ENCODE measurements at regions not wholly inside any gene's neighbourhood (a gene's known extent, or its start where the extent isn't known, plus 50 kb on each side); places are given as distances from the start of the nearest gene placed in this dataset.
A peak's percentile ranks its signal among the peaks of the same experiment; 100 is the strongest.
"Not testable (repeated sequence)": the region's sequence is repeated elsewhere in the genome, so short reads cannot be mapped to it uniquely, and the experiment has no call there.

DNA sequence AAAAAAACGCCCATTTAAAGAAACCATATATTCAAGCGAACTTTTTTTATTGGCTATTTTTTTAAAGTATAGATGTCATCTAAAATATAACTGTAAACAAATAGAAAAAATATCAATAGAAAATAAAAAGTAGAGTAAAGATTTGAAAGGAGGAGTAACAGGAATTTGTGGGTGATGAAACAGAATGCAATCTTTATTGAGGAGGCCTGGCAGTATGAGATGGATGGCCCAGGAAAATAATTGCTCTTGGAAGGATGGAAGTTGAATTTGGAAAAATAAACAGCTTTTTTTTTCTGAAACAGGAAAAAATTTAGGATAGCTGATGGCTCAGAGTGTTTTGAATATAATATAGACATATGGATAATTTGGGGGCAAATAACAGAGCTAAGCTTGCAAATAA lies 219.0 kb downstream of the CASP12 start:
- Histone ChIP-seq H3K4me2 (ENCODE audit: extremely low read depth, insufficient read depth, low read length) (no peak overlapping the region), H2AFZ (ENCODE audit: low read length) (no peak overlapping the region), H3K9ac (ENCODE audit: insufficient read depth, low read length) (no peak overlapping the region), H3K4me3 (replicated peaks in 1 of 4; ENCODE audit: control extremely low read depth in 1 of 4, insufficient read depth in 1 of 4, low read depth in 3 of 4, low read length in 4 of 4) (no peak overlapping the region), H3K4me1 (ENCODE audit: control insufficient read depth, extremely low read depth, insufficient read depth, low read length) (no peaks in the 10 kb centered on the region), H3K27me3 (ENCODE audit: control insufficient read depth, insufficient read depth, low read length) (no peaks in the 10 kb centered on the region), H4K20me1 (ENCODE audit: control insufficient read depth, extremely low read depth, insufficient read depth, low read length) (no peaks in the 10 kb centered on the region), H3K79me2 (ENCODE audit: control insufficient read depth, insufficient read depth, low read length) (no peaks in the 10 kb centered on the region), H3K27ac (ENCODE audit: insufficient read depth, low read length) (no peak overlapping the region), H3K36me3 (ENCODE audit: control insufficient read depth, insufficient read depth, low read length) (no peaks in the 10 kb centered on the region), H3K9me3 (ENCODE audit: control insufficient read depth, insufficient read depth, low read depth, low read length) (no peaks in the 10 kb centered on the region)
- peak in 1 of 2 donors; percentile 44 for DNase-seq (ENCODE audit: low read depth in 2 of 2)
- TF ChIP-seq EZH2 (IDR thresholded peaks at IDR 0.05; ENCODE audit: low read length, missing control alignments): no peak
- TF ChIP-seq, protein P1, sequence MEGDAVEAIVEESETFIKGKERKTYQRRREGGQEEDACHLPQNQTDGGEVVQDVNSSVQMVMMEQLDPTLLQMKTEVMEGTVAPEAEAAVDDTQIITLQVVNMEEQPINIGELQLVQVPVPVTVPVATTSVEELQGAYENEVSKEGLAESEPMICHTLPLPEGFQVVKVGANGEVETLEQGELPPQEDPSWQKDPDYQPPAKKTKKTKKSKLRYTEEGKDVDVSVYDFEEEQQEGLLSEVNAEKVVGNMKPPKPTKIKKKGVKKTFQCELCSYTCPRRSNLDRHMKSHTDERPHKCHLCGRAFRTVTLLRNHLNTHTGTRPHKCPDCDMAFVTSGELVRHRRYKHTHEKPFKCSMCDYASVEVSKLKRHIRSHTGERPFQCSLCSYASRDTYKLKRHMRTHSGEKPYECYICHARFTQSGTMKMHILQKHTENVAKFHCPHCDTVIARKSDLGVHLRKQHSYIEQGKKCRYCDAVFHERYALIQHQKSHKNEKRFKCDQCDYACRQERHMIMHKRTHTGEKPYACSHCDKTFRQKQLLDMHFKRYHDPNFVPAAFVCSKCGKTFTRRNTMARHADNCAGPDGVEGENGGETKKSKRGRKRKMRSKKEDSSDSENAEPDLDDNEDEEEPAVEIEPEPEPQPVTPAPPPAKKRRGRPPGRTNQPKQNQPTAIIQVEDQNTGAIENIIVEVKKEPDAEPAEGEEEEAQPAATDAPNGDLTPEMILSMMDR (conservative IDR thresholded peaks at IDR 0.05 in 1 of 2, IDR thresholded peaks at IDR 0.05 in 1 of 2; ENCODE audit: low read depth in 1 of 2, low read length in 2 of 2): no peak

DNA sequence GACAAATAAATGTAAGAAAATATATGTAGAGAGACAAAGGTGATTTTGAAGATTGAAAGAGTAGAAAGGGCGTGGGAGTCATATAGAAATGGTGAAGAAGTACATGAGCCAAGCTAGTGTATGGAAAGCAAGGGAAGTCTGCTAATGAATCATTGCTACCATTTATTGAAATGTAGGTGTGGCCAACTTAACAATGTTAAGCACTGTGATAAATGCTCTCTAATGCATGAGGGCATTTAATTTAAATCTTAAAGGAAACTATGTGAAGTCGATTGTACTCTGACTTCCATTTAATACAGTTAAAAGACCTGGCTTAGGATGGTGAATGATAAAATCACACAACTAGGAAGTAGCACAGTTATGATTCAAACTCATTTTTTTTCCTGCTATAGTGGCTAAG lies 219.9 kb downstream of the CASP12 start:
- Histone ChIP-seq H3K9me3 (ENCODE audit: control insufficient read depth, insufficient read depth, low read depth, low read length) (no peaks in the 10 kb centered on the region), H3K27ac (ENCODE audit: insufficient read depth, low read length) (no peak overlapping the region), H3K4me3 (replicated peaks in 1 of 4; ENCODE audit: control extremely low read depth in 1 of 4, insufficient read depth in 1 of 4, low read depth in 3 of 4, low read length in 4 of 4) (no peak overlapping the region), H3K27me3 (ENCODE audit: control insufficient read depth, insufficient read depth, low read length) (no peaks in the 10 kb centered on the region), H3K4me2 (ENCODE audit: extremely low read depth, insufficient read depth, low read length) (no peak overlapping the region), H3K36me3 (ENCODE audit: control insufficient read depth, insufficient read depth, low read length) (no peaks in the 10 kb centered on the region), H4K20me1 (ENCODE audit: control insufficient read depth, extremely low read depth, insufficient read depth, low read length) (no peaks in the 10 kb centered on the region), H3K4me1 (ENCODE audit: control insufficient read depth, extremely low read depth, insufficient read depth, low read length) (no peaks in the 10 kb centered on the region), H2AFZ (ENCODE audit: low read length) (no peak overlapping the region), H3K79me2 (ENCODE audit: control insufficient read depth, insufficient read depth, low read length) (no peaks in the 10 kb centered on the region), H3K9ac (ENCODE audit: insufficient read depth, low read length) (no peak overlapping the region)
- TF ChIP-seq, protein P1 (conservative IDR thresholded peaks at IDR 0.05 in 1 of 2, IDR thresholded peaks at IDR 0.05 in 1 of 2; ENCODE audit: low read depth in 1 of 2, low read length in 2 of 2): no peak
- no peak for TF ChIP-seq EZH2 (IDR thresholded peaks at IDR 0.05; ENCODE audit: low read length, missing control alignments)
- no peak for DNase-seq (ENCODE audit: low read depth in 2 of 2)

DNA sequence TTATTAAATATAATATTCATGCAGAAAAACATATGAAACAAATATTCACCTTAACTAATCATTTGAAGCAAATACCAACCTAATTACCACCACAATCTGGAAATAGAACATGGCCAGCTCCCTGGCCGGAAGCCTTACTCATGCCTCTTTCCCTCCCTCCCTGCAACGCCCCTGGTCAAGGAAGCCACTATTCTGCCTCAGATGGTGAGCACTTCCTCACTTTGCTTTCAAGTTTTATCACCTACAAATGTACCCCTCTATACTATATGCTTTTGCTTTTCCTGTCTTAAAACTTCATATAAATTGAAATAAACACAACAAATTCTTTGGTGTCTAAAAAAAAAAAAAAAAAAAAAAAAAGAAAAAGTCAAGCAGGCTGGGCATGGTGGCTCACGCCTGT lies 221.2 kb downstream of the CASP12 start:
- not testable (repeated sequence) for H3K9me3 ChIP-seq (ENCODE audit: control insufficient read depth, insufficient read depth, low read depth, low read length); H3K4me1 ChIP-seq (ENCODE audit: control insufficient read depth, extremely low read depth, insufficient read depth, low read length); DNase-seq (ENCODE audit: low read depth in 2 of 2); H3K4me3 ChIP-seq (replicated peaks in 1 of 4; ENCODE audit: control extremely low read depth in 1 of 4, insufficient read depth in 1 of 4, low read depth in 3 of 4, low read length in 4 of 4); H3K79me2 ChIP-seq (ENCODE audit: control insufficient read depth, insufficient read depth, low read length); H3K27ac ChIP-seq (ENCODE audit: insufficient read depth, low read length); H3K4me2 ChIP-seq (ENCODE audit: extremely low read depth, insufficient read depth, low read length); H2AFZ ChIP-seq (ENCODE audit: low read length); H3K9ac ChIP-seq (ENCODE audit: insufficient read depth, low read length); H4K20me1 ChIP-seq (ENCODE audit: control insufficient read depth, extremely low read depth, insufficient read depth, low read length); H3K27me3 ChIP-seq (ENCODE audit: control insufficient read depth, insufficient read depth, low read length); H3K36me3 ChIP-seq (ENCODE audit: control insufficient read depth, insufficient read depth, low read length)

DNA sequence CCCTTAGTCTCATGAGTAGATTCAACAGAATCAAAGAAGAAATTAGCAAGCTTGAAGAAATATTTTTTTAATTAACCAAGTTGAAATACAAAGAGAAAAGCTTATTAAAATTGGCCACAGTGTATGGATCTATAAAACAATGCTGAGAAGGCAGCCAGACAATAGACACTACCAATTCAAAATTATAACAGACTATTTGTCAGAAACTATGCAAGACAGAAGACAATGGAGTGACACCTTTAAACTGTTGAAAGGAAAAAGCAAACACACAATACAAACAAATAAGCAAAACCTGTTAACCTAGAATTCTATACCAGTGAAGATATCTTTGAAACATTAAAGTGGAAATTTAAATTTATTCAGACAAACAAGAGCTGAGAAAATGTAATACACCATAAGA lies 225.4 kb downstream of the CASP12 start:
- no peak overlapping the region for H3K9ac ChIP-seq (ENCODE audit: insufficient read depth, low read length)
- TF ChIP-seq EZH2 (IDR thresholded peaks at IDR 0.05; ENCODE audit: low read length, missing control alignments): no peak
- TF ChIP-seq, protein P1 (conservative IDR thresholded peaks at IDR 0.05 in 1 of 2, IDR thresholded peaks at IDR 0.05 in 1 of 2; ENCODE audit: low read depth in 1 of 2, low read length in 2 of 2): no peak
- H2AFZ ChIP-seq (ENCODE audit: low read length): no peak overlapping the region
- H3K36me3 ChIP-seq (ENCODE audit: control insufficient read depth, insufficient read depth, low read length): no peaks in the 10 kb centered on the region
- no peak overlapping the region for H3K4me2 ChIP-seq (ENCODE audit: extremely low read depth, insufficient read depth, low read length)
- H3K4me1 ChIP-seq (ENCODE audit: control insufficient read depth, extremely low read depth, insufficient read depth, low read length): no peaks in the 10 kb centered on the region
- H3K79me2 ChIP-seq (ENCODE audit: control insufficient read depth, insufficient read depth, low read length): no peaks in the 10 kb centered on the region
- H4K20me1 ChIP-seq (ENCODE audit: control insufficient read depth, extremely low read depth, insufficient read depth, low read length): no peaks in the 10 kb centered on the region
- no peaks in the 10 kb centered on the region for H3K9me3 ChIP-seq (ENCODE audit: control insufficient read depth, insufficient read depth, low read depth, low read length)
- DNase-seq (ENCODE audit: low read depth in 2 of 2): no peak
- no peaks in the 10 kb centered on the region for H3K27me3 ChIP-seq (ENCODE audit: control insufficient read depth, insufficient read depth, low read length)
- H3K27ac ChIP-seq (ENCODE audit: insufficient read depth, low read length): no peak overlapping the region
- no peak overlapping the region for H3K4me3 ChIP-seq (replicated peaks in 1 of 4; ENCODE audit: control extremely low read depth in 1 of 4, insufficient read depth in 1 of 4, low read depth in 3 of 4, low read length in 4 of 4)
